Left lung (tissue), 4 donors: ENCODE measurements at regions not wholly inside any gene's neighbourhood (a gene's known extent, or its start where the extent isn't known, plus 50 kb on each side); places are given as distances from the start of the nearest gene placed in this dataset.

ENCODE experiments used
- ATAC-seq: fragments of 200-7000 bp; cut with Tn5 transposase; one replicate; pipeline ENCODE4 v1.9.1; 2020; ENCODE audit warnings: moderate library complexity
- DNase-seq, 4 donors: peaks; one replicate each; pipeline ENCODE4 v3.0.0-alpha.2; 2013 to 2020
- H3K27ac ChIP-seq, 2 donors: fragments of 200-600 bp; sonication (generic) in 1 of 2; one replicate each; pipeline versions ENCODE4 v1.5.0 to v1.8.0; 2020 to 2021
- H3K27me3 ChIP-seq, 2 donors: fragments of 200-600 bp; sonication (generic) in 1 of 2; one replicate each; pipeline versions ENCODE4 v1.5.0 to v1.8.0; 2020 to 2021
- H3K36me3 ChIP-seq, 2 donors: fragments of 200-600 bp; sonication (generic) in 1 of 2; one replicate each; pipeline versions ENCODE4 v1.5.0 to v1.8.0; 2020 to 2021
- H3K4me1 ChIP-seq, 2 donors: fragments of 200-600 bp; one replicate each; pipeline ENCODE4 v1.8.0; 2021
- H3K4me3 ChIP-seq, 2 donors: fragments of 200-600 bp; sonication (generic) in 1 of 2; one replicate each; pipeline versions ENCODE4 v1.5.0 to v1.8.0; 2020 to 2021; ENCODE audit warnings: mild to moderate bottlenecking in 1 of 2
- H3K9me3 ChIP-seq, 2 donors: fragments of 200-600 bp; sonication (generic) in 1 of 2; one replicate each; pipeline versions ENCODE4 v1.5.0 to v1.8.0; 2020 to 2021
- CTCF ChIP-seq, 2 donors: fragments of 200-600 bp; sonication (generic) in 1 of 2; IDR thresholded peaks; one replicate each; pipeline versions ENCODE4 v1.5.0 to v1.8.0; 2021; ENCODE audit warnings: antibody characterized with exemption in 2 of 2
- intact Hi-C, 2 donors: fragments of 100-400 bp; cut with DNase I; formaldehyde crosslinking; loops; one replicate each; pipeline versions ENCODE4 v1.11.2 to v1.14.2; 2022
- donor health status: DM: no; HTN: yes; CAD: no.
- donor health status: DM: no; HTN: no; CAD: no.

GRCh38 chr3:933326-933725 lies 159.5 kb upstream of the CNTN6 start:
- intact Hi-C loops: no loop called here
- ATAC-seq (no peak), DNase-seq (no peak)
- no peaks in the 10 kb centered on the region for H3K27me3 ChIP-seq
- no peaks in the 10 kb centered on the region for H3K36me3 ChIP-seq
- no peak for TF ChIP-seq CTCF (IDR thresholded peaks at IDR 0.05)
- no peak overlapping the region for H3K27ac ChIP-seq
- H3K9me3 ChIP-seq: peaks cover 0 to 6% of the 10 kb centered on the region in 2 donors
- H3K4me1 ChIP-seq: no peaks in the 10 kb centered on the region
- no peak overlapping the region for H3K4me3 ChIP-seq

DNA sequence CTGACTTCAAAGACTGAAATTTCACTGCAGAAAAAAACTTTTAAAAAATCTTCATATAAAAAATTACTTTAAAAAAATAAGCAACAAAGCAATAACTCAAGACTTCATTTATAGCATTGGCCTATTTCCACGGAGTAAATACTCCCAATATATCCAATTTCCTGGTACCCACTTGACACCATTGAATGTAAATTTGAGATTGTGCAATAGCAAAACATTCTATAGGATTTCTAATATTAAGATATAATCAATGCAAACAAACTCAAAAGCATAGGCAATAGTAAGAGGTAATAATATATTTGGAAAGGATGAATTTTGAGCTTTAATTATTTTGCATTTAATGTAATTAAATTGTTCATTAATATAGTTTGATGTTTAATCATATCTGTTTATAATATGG lies 148.0 kb upstream of the CNTN6 start:
- ATAC-seq: no peak
- peaks cover 0 to 12% of the 10 kb centered on the region in 2 donors for H3K9me3 ChIP-seq
- intact Hi-C loops: no loop called here

DNA sequence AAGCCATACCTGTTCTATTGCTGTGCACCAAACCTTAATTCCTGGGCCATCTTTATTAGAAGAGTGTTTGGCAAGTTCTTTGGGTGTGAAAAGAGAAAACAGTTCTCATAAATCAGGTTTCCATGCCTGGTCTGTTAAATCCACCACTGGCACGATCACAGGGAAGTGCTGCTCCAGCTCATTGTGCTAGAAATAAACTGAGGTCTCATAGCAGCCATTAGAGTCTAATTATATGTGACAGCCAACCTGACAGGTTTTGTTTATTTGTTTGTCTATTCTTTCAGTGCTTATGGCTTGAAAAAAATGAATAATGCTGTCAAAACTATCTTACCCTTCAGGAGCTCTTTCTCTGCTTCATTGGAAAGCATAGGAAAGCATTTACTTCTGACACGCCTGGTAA lies 147.1 kb upstream of the CNTN6 start:
- intact Hi-C loops: no loop called here
- ATAC-seq (no peak), DNase-seq (no peak)
- TF ChIP-seq CTCF (IDR thresholded peaks at IDR 0.05): no peak
- H3K4me3 ChIP-seq: no peak overlapping the region
- H3K4me1 ChIP-seq: no peaks in the 10 kb centered on the region
- peaks cover 0 to 12% of the 10 kb centered on the region in 2 donors for H3K9me3 ChIP-seq
- no peak overlapping the region for H3K27ac ChIP-seq
- no peaks in the 10 kb centered on the region for H3K36me3 ChIP-seq
- H3K27me3 ChIP-seq: no peaks in the 10 kb centered on the region

More for the DNA sequence above, 148.0 kb upstream of the CNTN6 start:
- DNase-seq: no peak
- TF ChIP-seq CTCF (IDR thresholded peaks at IDR 0.05): no peak
- Histone ChIP-seq H3K4me1 (no peaks in the 10 kb centered on the region), H3K36me3 (no peaks in the 10 kb centered on the region), H3K4me3 (no peak overlapping the region), H3K27ac (no peak overlapping the region), H3K27me3 (no peaks in the 10 kb centered on the region)

DNA sequence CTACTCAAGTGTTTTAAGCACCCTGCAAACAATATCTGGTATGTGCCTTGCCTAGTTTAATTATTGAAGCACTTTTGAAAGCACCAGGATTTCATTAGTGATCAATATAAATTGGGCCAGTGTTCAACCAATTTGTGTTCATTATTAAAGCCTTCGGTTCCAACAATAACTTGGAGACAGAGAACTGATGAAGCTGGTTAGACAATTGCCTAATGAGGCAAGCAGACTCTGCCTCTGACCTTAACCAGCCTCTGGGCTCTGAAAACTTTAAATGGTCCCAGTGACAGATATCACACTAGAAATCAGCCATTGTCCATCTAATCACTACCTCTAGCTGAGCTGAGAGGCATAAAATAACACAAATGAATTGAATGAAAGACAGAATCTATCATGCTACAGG lies 139.9 kb upstream of the CNTN6 start:
- TF ChIP-seq CTCF (IDR thresholded peaks at IDR 0.05): no peak
- DNase-seq (no peak), ATAC-seq (no peak)
- intact Hi-C loops: no loop called here
- no peak overlapping the region for H3K4me3 ChIP-seq
- H3K9me3 ChIP-seq: peaks cover 0 to 5% of the 10 kb centered on the region in 2 donors
- H3K4me1 ChIP-seq: no peaks in the 10 kb centered on the region
- H3K27me3 ChIP-seq: no peaks in the 10 kb centered on the region
- H3K27ac ChIP-seq: no peak overlapping the region
- no peaks in the 10 kb centered on the region for H3K36me3 ChIP-seq

- H3K9me3 ChIP-seq: peaks cover 0 to 37% of the 10 kb centered on the region in 2 donors
- no peaks in the 10 kb centered on the region for H3K4me1 ChIP-seq
- no peaks in the 10 kb centered on the region for H3K27me3 ChIP-seq
- no peak for TF ChIP-seq CTCF (IDR thresholded peaks at IDR 0.05)
- H3K36me3 ChIP-seq: no peaks in the 10 kb centered on the region
- DNase-seq (no peak), ATAC-seq (no peak)
- intact Hi-C loops: no loop called here
- no peak overlapping the region for H3K4me3 ChIP-seq
- no peak overlapping the region for H3K27ac ChIP-seq
Measured at GRCh38 chr3:963255-963654, 129.6 kb upstream of the CNTN6 start.
